ENCODE measurements at regions not wholly inside any gene's neighbourhood (a gene's known extent, or its start where the extent isn't known, plus 50 kb on each side); places are given as distances from the start of the nearest gene placed in this dataset.

- Histone ChIP-seq H2AK5ac (ENCODE audit: insufficient read length, low read length) (no peak overlapping the region), H4K8ac (replicated peaks; ENCODE audit: insufficient read length, low read depth, low read length) (no peak overlapping the region), H3K18ac (ENCODE audit: insufficient read length, low read depth, low read length) (no peak overlapping the region), H3K14ac (ENCODE audit: insufficient read depth, low read length) (no peak overlapping the region), H3T11ph (ENCODE audit: low read length) (no peak overlapping the region), H4K91ac (ENCODE audit: insufficient read length, low read depth, low read length) (no peak overlapping the region), H3K9me3 (ENCODE audit: control insufficient read depth, low read depth, low read length) (no peaks in the 10 kb centered on the region), H3K79me1 (ENCODE audit: insufficient read depth, low read depth, low read length, poor library complexity, severe bottlenecking) (no peaks in the 10 kb centered on the region), H2BK12ac (ENCODE audit: insufficient read length, low read depth, low read length) (no peak overlapping the region), H3K79me2 (ENCODE audit: insufficient read depth, low read length) (no peaks in the 10 kb centered on the region; the same call in 1 of the 2 replicates), H2AFZ (ENCODE audit: low read length) (no peak overlapping the region), H4K20me1 (ENCODE audit: control insufficient read depth, insufficient read depth, insufficient read length) (no peaks in the 10 kb centered on the region), H3K27me3 (ENCODE audit: insufficient read depth, low read length) (no peaks in the 10 kb centered on the region), H3K9ac (ENCODE audit: extremely low read depth, insufficient read length, low read length) (no peak overlapping the region), H3K4me1 (ENCODE audit: insufficient read depth, low read length) (no peaks in the 10 kb centered on the region), H3K4ac (ENCODE audit: low read depth, low read length) (no peak overlapping the region), H2BK5ac (ENCODE audit: insufficient read length, low read length) (no peak overlapping the region), H3K4me2 (ENCODE audit: insufficient read depth, insufficient read length, low read length) (no peak overlapping the region), H2BK20ac (ENCODE audit: low read depth, low read length, poor library complexity, severe bottlenecking) (no peak overlapping the region), H3K56ac (ENCODE audit: insufficient read length, low read depth, low read length) (no peak overlapping the region), H3K23ac (ENCODE audit: insufficient read length, low read depth, low read length) (no peak overlapping the region), H3K27ac (ENCODE audit: insufficient read length, low read depth, low read length) (no peak overlapping the region), H3K23me2 (ENCODE audit: insufficient read length, low read depth, low read length, poor library complexity, severe bottlenecking) (no peaks in the 10 kb centered on the region), H2BK120ac (ENCODE audit: low read depth, low read length, poor library complexity, severe bottlenecking) (no peak overlapping the region), H4K5ac (ENCODE audit: insufficient read length, low read depth, low read length) (no peak overlapping the region), H2BK15ac (ENCODE audit: low read depth, low read length) (no peak overlapping the region)
- Mint-ChIP-seq H3K4me1 (peaks cover 5 to 10% of the 10 kb centered on the region in 2 experiments; a peak in 2 of 4 replicates), H3K4me3 (no peak overlapping the region), H3K36me3 (ENCODE audit: insufficient read depth in 1 of 3, low read depth in 3 of 3) (peaks cover 0 to 16% (median 11%) of the 10 kb centered on the region in 3 experiments; a peak in 6 of 7 replicates), H3K27ac (no peak overlapping the region), H3K9me3 (peaks cover 9 to 11% of the 10 kb centered on the region in 2 experiments), H3K27me3 (ENCODE audit: low read depth) (no peaks in the 10 kb centered on the region)
- DNase-seq = no peak
- no CpG with 5 or more reads among the region's 2 CpGs for WGBS (ENCODE audit: extremely low coverage, insufficient read length, low lambda C conversion rate)
- TF ChIP-seq CTCF (conservative IDR thresholded peaks at IDR 0.05) = no peak
These were observed 261.4 kb downstream of the TJP1 start for GRCh38 chr15:29560896-29561295.

Data from H9 (cell line).